Activated CD4-positive, alpha-beta T cell treated with anti-CD3 and anti-CD28 coated beads for 48 hours (primary cell): ENCODE measurements at regions not wholly inside any gene's neighbourhood (a gene's known extent, or its start where the extent isn't known, plus 50 kb on each side); places are given as distances from the start of the nearest gene placed in this dataset.
"Not testable (repeated sequence)": the region's sequence is repeated elsewhere in the genome, so short reads cannot be mapped to it uniquely, and the experiment has no call there.

Source experiments
- DNase-seq: peaks from one replicate; pipeline ENCODE4 v3.0.0-alpha.2; 2020

- DNase-seq = no peak
Measured at GRCh38 chr20:47971058-47971791, 185.9 kb upstream of the SULF2 start.

GRCh38 chr20:47970282-47970903 is 185.1 kb upstream of the SULF2 start:
- no peak for DNase-seq

GRCh38 chr20:47969426-47969825 is 184.1 kb upstream of the SULF2 start:
- DNase-seq = no peak

- no peak for DNase-seq
Measured at GRCh38 chr20:47968541-47969310, 183.4 kb upstream of the SULF2 start.

GRCh38 chr20:47964149-47964548 is 178.9 kb upstream of the SULF2 start:
- DNase-seq = no peak

GRCh38 chr20:47963022-47963421 is 177.7 kb upstream of the SULF2 start:
- no peak for DNase-seq

GRCh38 chr20:47962286-47962963 is 177.1 kb upstream of the SULF2 start:
- no peak for DNase-seq

- DNase-seq = no peak
Measured at GRCh38 chr20:47960769-47961541, 175.7 kb upstream of the SULF2 start.

- no peak for DNase-seq
Measured at GRCh38 chr20:47960277-47960676, 175.0 kb upstream of the SULF2 start.

GRCh38 chr20:47957989-47958801 is 172.9 kb upstream of the SULF2 start:
- DNase-seq = not testable (repeated sequence)

- no peak for DNase-seq
Measured at GRCh38 chr20:47957135-47957534, 171.9 kb upstream of the SULF2 start.

GRCh38 chr20:47956268-47956995 is 171.2 kb upstream of the SULF2 start:
- no peak for DNase-seq

GRCh38 chr20:47953471-47953870 is 168.2 kb upstream of the SULF2 start:
- no peak for DNase-seq

GRCh38 chr20:47952023-47952564 is 166.8 kb upstream of the SULF2 start:
- DNase-seq = no peak

- no peak for DNase-seq
Measured at GRCh38 chr20:47951521-47951971, 166.3 kb upstream of the SULF2 start.

- DNase-seq = no peak
Measured at GRCh38 chr20:47950913-47951283, 165.6 kb upstream of the SULF2 start.

GRCh38 chr20:47950124-47950912 is 165.0 kb upstream of the SULF2 start:
- DNase-seq = no peak

- no peak for DNase-seq
Measured at GRCh38 chr20:47949230-47949629, 163.9 kb upstream of the SULF2 start.

GRCh38 chr20:47944682-47945081 is 159.4 kb upstream of the SULF2 start:
- DNase-seq = no peak

GRCh38 chr20:47941869-47942268 is 156.6 kb upstream of the SULF2 start:
- DNase-seq = no peak
